NCI-H2196 treated with DMSO at 0.1 percent for 48 hours (cell line): ENCODE measurements at regions not wholly inside any gene's neighbourhood (a gene's known extent, or its start where the extent isn't known, plus 50 kb on each side); places are given as distances from the start of the nearest gene placed in this dataset.
"Not testable (repeated sequence)": the region's sequence is repeated elsewhere in the genome, so short reads cannot be mapped to it uniquely, and the experiment has no call there.

Experiments used
- DNase-seq: peaks from one replicate; lab custom pipeline; 2025; ENCODE audit not compliant: unreplicated experiment; lab: John Stamatoyannopoulos, UW

DNA sequence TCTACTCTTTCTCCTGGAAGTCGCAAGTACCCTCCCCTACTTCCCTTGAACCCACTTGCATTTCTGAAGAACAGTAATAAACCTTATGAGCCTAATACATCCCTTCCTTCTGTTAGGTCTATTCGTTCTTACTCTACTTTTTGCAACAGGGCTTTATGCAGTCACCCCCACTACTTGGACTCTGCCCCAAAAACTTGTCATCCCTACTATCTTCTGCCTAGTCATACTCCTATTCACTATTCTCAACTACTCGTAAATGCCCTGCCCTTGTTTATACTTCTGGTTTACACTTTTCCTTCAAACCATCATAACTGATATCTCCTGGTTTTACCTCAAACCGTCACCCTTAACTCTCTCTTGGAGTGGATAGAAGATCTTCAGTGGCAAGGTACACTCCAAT is 55.2 kb upstream of the SLIT2 start:
- DNase-seq = no peak

- DNase-seq = no peak
Observed at GRCh38 chr4:20195071-20195885, 56.4 kb upstream of the SLIT2 start.

DNA sequence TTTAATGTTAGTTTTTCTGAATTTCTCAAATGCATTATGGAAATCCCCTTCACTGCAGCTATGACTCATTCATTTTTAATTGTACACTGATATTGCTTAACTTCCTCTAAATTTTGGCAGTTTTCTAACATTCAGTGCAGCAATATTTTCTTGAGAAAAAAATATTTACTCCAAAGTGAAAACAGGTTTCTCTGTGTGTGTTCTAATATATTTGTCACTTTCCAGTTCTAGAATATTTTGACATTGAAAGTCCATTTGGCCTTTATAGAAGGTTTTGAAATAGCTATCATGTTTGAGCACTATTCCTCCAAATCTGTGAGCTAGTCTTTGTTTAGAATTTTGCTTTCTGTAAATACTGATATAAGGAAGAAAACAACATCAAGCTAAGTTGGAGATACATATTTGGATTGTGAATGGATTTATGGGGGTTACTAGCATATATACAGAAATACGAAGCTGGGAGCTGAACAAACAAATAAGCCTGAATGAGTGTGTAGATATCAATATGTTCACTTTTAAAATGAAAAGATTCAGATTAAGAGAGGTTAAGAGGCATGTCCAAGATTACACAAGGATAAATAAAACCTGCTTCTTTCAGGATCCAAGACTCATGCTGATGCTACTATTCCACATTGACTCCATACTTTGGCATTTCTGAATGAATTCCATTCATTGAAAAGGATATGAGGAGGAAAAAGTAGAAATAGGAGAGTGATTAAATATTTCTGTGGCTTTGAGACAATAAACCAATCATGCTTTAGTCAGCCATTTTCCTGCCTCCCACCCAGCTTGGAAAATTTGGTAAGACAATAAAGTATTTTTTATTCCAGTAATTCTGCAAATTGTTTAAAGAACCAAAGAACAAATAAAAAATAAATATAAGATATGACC is 57.3 kb upstream of the SLIT2 start:
- DNase-seq = no peak

DNA sequence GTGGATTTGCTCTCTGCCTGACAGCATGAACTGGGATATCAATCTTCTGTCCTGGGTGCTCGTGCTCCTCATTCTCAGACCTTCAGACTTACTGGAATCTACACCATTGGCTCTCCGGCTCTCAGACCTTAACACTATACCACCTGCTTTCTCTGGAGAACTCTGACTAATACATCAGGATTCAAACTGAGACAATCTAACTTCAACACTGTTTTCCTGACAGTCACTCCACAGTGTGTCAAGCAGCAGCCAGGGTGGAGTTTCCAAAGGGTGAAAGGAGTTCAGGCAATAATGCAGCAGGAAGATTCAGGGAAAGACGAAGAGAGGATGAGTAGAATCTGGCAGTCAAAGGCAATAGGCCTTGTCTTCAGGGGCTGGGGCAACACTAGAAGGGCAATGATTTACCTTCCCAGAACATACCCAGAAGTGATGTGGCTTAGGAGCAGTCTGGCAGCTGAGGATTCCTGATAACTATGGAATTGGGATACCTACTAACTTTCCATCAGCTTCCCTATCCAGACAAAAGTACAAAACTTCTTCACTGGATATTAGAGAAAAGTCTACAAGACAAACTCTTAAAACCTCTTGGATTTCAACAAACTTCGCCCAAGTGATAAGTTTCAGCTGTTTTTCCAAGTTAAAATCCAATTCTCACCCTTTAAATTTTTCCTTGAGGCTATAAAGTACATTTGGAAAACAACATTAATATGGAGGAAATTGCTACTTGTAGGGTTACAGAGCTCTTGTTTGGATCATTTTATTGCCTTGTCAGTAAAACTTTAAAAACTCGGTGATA is 58.4 kb upstream of the SLIT2 start:
- DNase-seq = no peak

- no peak for DNase-seq
Observed at GRCh38 chr4:20192736-20193135, 59.0 kb upstream of the SLIT2 start.

DNA sequence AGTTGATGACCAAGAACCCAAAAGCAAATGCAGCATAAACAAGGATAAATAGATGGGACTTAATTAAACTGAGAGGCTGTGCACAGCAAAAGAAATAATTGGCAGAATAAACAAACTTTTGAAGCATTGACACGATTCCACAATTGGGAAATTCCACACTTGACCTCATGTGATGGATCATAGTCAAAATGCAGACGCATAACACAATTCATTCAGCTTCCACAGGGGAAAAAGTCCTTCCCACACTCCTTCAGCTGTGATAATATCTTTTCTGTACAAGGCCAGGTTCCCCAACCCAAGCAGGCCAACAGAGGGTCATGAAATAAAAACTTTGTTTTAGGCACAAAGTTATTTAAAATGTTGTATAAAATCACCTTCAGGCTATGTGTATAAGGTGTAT is 66.6 kb upstream of the SLIT2 start:
- DNase-seq = no peak

- DNase-seq = not testable (repeated sequence)
Observed at GRCh38 chr4:20183131-20183530, 68.6 kb upstream of the SLIT2 start.

DNA sequence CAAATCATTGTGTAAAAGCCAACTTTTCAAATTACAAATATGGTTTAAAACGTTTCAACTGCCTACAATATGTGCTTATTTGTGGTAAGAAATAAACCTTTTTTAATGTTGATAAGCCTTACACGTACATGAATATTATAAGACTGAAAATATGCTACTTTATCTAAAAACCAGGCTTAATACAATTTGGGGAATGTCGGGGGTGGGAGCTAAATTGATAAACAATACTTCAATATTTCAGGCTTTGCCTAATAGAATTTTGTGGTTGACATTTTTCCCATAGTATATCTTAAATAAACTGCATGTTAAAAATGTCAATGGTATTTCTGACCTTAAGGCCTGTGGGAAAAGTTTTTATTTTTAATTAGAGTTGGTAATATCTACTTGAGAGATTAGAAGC is 69.8 kb upstream of the SLIT2 start:
- no peak for DNase-seq

GRCh38 chr4:20180509-20180908 is 71.2 kb upstream of the SLIT2 start:
- DNase-seq = no peak

- no peak for DNase-seq
Observed at GRCh38 chr4:20178902-20179576, 72.7 kb upstream of the SLIT2 start.

- no peak for DNase-seq
Observed at GRCh38 chr4:20176881-20177280, 74.8 kb upstream of the SLIT2 start.

DNA sequence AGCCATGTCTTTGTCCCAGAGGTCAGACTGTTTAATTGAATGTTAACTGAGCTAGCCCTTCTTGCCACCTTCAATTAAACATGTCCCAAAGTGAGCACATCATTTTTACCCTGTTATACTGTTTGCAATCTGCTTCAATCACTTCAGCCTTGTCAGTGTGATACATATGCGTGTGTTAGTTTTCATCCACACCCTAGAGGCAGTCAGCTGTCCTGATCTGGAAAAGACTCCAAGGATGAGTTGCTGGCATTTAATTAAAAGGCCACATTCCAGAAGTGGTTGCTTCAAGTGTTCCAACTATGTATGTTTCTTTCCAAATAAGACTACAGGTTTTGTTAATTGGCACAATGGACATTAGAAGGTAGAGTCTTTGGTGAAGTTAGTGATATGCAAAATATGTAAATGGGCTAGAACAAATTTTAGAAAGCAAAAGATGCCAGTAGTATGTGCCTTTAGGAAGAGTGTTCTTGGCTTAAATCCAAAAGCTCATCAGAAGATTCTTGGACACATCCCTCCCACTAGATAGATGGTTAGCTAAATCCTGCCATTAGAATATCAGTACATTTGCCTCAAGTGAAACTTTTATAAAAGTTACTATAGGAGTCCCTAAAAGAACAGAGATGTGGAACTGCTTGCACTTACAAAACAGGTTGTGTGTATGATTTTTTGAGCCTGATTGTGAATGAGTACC is 79.5 kb upstream of the SLIT2 start:
- no peak for DNase-seq

DNA sequence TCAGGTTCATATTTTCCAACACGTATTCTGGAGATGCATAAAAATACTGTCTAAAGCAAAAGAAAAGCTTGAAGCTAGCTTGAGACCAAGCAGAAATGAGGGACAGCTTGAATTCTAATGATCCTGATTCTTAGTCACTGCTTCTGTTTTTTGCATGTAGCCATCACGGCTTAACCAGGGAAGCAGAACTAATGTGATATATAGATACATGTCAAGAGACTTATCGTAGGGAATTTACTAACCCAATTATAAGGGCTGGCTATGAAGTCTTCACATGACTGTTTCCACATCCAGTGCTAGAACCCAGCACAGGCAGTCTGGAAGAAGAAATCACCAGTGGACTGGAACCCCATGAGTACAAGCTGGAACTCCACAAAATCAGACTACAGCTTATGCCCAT is 85.2 kb upstream of the SLIT2 start:
- no peak for DNase-seq

- no peak for DNase-seq
Observed at GRCh38 chr4:20159516-20159915, 92.2 kb upstream of the SLIT2 start.

DNA sequence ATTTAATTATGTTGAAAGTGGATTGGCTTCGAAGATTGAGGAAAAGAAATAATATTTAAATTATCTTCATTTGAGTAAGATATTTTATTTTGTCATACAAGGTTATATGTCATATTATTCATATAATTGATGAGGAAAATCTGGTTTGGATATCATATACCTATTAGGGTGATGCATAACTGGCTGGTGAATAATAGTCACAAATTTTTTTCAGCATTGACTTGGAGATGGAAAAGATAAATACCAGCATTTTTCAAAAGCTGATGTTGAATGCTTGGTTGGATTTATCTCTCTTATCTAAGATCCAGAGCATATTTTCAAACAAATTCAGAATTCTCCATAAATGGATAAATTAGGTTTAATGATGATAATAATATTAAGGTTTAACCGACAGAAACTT is 93.5 kb upstream of the SLIT2 start:
- no peak for DNase-seq

GRCh38 chr4:20151436-20151835 is 100.3 kb upstream of the SLIT2 start:
- no peak for DNase-seq

GRCh38 chr4:20149143-20149542 is 102.6 kb upstream of the SLIT2 start:
- DNase-seq = not testable (repeated sequence)

- no peak for DNase-seq
Observed at GRCh38 chr4:20137176-20137575, 114.5 kb upstream of the SLIT2 start.

DNA sequence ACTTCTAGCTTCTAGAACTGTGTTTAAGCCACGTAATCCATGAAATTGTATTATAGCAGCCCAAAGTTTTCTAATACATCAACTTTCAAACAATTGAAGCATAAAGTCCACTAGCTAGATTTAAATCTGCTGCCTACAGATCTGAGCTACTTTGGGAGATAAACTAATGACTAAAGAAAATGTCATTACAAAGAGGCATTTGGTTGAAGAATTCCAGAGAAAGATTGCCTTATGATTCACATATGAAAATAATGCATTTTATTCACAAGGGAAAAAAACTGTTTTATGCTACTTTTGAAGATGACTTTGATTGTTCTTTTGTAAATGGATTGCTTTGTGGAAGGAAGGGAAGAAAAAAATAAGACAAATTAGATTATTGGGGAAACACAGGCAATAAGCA is 124.1 kb upstream of the SLIT2 start:
- DNase-seq = no peak

- DNase-seq = no peak
Observed at GRCh38 chr4:20126906-20127305, 124.8 kb upstream of the SLIT2 start.
